ENCODE measurements at regions not wholly inside any gene's neighbourhood (a gene's known extent, or its start where the extent isn't known, plus 50 kb on each side); places are given as distances from the start of the nearest gene placed in this dataset.

GRCh38 chr17:73802871-73803270, 158.6 kb upstream of the SDK2 start:
- TF ChIP-seq CTCF (IDR thresholded peaks at IDR 0.05; ENCODE audit: low read length) (no peak), EZH2 (optimal IDR thresholded peaks at IDR 0.05; ENCODE audit: low read depth, low read length) (no peak), EZH2phosphoT487 (IDR thresholded peaks at IDR 0.05; ENCODE audit: low read length) (no peak)

Measured in MM.1S (cell line).